ENCODE measurements at regions not wholly inside any gene's neighbourhood (a gene's known extent, or its start where the extent isn't known, plus 50 kb on each side); places are given as distances from the start of the nearest gene placed in this dataset.
"Not testable (repeated sequence)": the region's sequence is repeated elsewhere in the genome, so short reads cannot be mapped to it uniquely, and the experiment has no call there.

DNA sequence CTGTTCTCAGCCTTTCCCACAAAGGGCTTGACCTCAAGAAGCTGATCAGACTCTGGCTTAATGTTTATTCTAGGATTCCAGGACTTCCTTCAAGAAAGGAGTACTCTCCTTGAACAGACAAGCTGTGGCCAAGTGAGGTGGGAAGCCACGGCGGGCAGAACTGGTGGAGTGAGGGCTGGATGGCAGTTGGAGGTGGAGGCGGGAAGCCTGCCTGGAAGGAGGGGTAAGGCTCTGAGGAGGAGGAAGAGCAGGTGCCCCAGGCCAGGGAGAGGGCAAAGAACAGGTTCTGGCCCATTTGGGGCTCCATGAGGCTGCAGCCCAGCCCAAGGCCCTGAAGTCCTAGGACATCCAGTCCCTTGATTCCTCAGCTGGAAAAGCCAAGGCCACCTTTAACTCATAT lies 143.9 kb downstream of the CYP26B1 start:
- DNase-seq: no peak

DNA sequence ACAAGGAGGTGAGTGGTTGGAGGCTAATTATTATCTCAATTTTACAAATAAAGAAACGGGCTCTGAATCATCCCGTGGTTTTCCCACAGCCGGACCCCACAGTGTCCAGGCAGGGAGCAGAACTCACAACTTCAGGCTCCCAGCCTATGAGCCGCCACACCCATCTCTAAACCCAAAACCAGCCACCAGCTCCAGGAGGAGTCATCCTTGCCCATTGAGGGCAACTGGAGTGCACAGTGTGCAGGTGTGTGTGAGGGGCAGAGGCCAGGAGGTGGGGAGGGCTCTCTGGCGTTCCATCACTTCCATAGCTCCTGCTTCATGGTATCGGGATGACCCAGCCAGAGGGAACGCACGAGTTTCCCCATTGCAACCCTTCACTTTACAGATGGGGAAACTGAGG lies 144.5 kb downstream of the CYP26B1 start:
- no peak for DNase-seq

DNA sequence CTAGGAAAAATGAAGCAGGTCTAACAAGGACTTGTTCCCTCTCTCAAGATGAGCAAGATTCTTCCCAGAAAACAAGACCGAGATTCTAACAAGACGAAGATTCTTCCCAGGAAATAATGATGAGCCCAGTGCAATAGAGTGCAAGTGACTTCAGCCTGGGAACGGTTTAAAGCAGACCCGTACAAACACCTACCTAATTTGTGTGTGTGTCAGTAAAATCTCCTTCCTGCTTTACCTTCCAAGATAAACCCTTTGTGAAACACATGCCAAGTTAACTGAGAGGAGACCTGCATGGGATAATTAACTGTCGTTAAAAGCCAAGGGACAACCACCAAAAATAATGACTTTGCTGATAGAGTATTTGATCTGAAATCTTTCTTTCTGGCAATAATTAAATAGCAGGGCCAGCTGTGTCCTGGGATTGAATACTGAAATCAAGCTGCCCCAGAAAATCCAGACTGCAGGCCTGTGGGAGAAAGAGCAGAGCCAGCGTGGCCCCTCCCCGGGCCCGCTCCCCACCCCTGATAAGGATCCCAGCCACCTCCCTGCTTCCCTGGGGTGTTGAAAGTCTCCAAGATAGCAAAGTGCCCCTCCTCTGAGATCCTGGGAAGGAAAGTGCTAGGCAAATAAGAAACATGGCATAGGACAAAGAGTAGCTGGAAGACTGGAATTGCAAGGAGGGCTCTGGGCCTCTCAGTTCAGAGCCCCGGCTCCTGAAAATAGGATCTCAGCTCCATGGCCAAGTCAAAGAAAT lies 145.5 kb downstream of the CYP26B1 start:
- DNase-seq: no peak

DNA sequence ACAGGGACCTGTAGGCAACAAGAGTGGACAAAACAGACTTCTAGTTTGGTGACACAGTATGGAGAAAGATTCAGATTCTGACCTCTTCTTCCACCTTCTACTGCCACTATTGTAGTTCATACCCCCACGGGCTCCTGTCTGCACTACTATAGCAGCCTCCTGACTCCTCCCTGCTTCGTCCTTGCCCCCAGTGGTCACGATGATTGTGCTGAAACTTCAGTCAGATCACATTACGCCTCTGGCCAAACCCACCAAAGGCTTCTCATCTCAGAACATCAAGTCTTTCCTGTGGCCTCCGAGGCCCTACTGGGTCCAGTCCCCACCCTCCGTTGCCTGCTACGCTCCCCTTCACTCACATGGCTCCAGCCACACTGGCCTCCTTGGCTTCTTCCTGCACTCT lies 147.6 kb downstream of the CYP26B1 start:
- DNase-seq: no peak

DNA sequence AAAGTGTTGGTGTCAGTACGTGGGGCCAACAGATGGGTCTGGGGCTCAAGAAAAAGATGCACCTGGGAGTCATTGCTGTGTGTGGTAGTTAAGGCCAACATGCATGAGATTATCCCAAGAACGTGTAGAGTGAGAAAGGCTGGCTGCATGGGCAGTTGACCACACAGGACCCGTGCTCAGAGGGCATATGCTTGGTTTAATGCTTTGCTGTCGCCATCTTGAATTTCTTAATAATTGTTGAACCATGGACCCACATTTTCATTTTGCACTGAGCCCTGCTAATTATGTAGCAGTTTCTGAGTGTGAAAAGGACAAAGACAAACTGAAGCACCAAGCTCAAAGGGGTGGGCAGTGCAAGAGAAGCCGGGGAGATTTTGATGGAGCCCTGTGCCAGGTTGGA lies 148.1 kb downstream of the CYP26B1 start:
- DNase-seq: no peak

DNA sequence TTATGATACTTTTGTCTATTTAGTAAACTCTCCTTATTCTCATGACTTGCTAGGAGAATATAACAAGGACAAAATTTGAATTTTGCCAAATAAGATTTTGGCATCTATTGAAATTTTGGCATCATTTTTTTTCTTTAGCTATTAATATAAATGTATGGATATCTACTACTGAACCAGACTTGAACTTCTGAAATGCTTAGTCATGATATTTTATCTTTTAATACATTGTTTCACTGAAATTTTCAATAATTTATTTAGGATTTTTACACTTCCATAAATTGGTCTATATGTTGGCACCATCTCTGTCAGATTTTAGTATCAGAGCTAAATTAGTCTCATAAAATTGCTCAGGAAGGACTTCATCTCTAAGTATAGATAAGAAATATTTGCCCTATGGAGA lies 149.8 kb downstream of the CYP26B1 start:
- no peak for DNase-seq

DNA sequence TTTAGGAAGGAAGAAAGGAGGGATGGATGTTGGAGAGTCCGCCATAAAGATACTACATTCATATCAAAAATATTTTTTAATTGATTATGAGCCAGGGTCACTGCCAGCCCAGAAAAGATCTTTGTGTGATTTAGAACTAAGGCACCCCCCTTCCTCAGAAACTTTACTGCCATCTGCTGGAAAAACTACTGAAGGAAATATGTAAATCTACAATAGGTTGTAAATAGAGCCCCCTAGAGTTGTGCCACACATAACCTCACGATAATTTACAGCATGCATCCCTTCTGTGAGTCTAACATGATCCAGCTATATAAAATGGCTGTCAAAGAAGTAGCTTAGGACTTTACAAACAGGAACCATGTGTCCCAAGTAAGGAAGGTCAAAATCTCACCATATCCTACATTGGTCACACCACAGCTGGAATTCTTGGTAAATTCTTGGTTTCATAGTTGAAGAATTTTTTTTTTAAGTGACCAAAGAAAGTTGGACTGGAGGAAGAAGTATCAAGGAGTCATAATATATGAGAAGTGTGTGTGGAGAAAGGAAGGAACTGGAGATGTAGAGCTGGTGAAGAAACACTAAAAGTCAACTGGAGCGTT lies 152.5 kb downstream of the CYP26B1 start:
- no peak for DNase-seq

DNA sequence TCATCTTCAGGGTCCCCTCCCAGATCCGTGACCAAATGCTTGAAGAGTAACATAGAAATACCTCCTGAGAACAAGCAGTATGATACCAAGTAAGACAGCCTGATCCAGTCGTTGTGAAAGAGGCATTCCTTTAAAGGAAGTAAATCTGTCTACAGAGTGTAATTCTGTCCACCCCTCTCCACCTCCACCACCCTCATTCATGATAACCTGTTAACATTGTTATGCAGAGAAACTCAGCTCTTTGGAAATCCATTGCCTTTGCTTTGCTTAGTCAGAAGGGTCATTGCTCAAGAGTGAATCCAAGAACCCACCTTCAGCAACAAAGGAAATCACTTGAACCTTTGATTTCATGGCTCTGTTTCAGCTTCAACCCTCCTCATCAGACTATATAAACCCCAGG lies 155.6 kb downstream of the CYP26B1 start:
- DNase-seq: no peak

DNA sequence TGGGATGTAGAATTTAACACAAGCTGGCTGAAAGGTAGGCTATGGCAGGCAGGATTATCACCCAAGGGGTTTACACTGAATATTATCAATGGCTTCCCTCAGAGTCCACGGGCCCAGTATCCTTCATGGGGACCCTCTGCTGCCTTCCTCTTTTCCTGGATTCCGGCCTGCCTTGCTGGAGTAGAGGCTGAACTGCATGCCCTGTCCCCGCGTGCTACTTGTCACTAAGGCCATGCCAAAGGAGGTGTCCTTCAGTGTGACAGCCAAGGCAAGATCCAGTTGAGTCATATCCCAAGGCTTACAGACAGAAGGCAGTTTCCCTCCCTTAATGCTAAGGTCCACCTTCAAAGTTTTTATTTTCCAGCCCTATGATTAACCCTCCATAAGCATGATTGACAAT lies 156.3 kb downstream of the CYP26B1 start:
- DNase-seq: no peak

DNA sequence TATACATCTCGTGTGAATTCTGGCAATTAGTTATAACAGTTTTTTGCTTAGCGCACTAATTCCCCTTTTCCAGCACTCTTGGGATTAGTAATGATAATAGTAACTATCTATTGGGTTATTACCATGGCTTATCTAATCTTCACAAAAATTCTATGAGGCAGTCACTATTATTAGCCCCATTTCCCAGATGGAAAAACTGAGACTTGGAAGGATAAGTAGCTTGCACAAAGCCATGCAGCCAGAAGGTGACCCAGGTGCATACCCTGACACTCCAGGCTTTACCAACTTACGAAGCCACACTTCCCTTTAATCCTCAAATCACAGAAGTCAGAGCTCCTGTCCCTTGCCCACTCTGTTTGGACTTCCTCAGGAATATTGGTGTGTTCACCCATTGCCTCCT lies 156.8 kb downstream of the CYP26B1 start:
- DNase-seq: no peak

DNA sequence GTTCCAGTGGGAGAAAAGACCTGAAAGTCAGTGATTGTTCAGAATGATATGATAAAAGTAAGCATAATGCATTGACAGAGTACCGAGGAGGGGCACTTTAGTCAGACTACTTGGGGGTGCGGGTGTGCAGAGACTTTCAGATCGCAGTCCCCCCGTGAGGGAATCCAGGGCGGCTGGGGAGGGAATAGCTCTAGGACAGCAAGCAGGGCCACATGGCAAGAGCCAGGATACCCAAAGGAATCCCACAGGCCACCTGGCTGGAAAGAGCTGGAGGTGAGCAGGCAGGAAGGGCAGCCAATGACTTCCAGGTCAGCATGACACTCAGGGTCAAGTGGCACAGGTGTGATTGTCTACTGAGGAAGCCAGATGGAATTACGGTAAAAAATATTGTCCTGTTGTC lies 157.5 kb downstream of the CYP26B1 start:
- no peak for DNase-seq

DNA sequence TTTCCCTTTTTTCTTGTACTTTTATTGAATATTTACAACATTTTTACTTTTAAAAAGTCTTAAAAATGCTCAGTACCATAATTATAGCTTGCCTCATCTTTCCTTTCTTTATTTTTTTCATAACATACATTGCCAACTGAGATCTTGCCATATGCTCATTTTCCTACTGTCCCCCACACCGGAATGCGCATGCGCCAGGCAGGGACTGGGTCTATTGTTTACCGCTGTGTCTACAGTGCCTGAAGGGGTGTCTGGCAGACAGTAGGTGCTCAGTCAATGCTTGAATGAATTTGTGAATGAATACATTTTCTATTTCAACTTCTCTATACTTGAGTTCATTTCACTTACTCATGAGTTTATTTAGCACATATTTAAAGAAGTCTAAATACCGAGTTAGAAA lies 158.0 kb downstream of the CYP26B1 start:
- DNase-seq: no peak

DNA sequence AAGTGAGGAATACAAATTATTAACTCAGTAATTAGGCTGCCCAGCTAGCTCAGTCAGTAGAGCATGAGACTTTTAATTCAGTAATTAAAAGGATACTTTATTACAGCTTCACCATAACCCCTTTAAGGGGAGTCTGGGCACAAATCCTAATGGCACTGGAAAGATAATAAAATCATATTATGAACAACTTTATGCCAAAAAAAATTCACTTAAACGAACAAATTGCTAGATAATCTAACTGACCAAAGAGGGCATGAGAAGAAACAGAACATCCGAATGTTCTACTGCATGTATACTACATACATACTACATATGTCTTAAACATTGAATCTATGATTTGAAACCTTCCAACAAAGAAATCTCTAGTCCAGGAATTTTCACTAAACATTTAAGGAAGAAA lies 159.5 kb downstream of the CYP26B1 start:
- DNase-seq: no peak

DNA sequence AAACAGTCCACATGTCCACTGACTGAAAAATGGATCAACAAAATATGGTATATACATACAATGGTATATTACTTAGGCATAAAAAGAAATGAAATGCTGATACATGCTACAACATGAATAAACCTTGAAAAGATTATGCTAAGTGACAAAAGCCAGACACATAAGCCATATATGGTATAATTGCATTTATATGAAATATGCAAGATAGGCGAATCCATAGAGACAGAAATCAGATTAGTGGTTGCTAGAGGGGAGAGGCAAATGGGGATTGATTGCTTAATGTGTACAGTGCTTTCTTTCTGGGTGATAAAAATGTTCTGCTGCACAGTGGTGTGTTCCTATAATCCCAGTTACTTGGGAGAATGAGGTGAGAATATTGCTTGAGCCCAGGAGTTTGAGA lies 171.0 kb downstream of the CYP26B1 start:
- DNase-seq: no peak

DNA sequence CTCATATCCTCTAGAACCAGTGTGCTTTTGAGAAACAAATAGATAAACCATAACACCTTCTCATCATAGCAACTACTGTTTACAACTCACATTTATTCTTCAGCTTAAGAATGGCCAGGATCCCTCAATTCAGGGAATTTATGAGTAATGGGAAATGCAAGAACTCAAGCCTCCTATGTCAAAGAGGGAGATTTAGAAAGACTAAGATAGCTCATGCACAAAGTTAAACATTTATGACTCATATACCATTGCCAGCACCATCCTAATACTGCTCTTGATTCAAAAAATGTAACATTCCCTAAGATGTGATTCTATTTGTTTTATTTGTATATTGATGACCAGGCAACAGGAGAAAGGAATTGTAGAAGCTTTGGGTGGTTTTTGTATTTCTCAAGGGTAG lies 172.8 kb downstream of the CYP26B1 start:
- no peak for DNase-seq

DNA sequence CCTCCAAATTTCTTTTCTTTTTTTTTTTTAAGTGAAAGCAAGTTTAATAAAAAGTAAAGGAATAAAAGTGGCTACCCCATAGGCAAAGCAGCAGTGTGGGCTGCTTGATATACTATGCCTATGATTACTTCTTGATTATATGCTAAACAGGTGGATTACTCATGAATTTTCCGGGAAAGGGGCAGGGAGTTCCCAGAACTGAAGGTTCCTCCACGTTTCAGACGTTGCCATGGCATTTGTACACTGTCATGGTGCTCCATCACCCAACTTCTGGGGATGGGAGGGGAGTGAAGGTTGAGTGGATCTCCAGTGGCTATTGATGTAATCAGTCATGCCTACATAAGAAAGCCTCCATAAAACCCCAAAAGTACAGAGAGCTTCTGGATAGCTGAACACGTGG lies 176.2 kb downstream of the CYP26B1 start:
- DNase-seq: no peak

DNA sequence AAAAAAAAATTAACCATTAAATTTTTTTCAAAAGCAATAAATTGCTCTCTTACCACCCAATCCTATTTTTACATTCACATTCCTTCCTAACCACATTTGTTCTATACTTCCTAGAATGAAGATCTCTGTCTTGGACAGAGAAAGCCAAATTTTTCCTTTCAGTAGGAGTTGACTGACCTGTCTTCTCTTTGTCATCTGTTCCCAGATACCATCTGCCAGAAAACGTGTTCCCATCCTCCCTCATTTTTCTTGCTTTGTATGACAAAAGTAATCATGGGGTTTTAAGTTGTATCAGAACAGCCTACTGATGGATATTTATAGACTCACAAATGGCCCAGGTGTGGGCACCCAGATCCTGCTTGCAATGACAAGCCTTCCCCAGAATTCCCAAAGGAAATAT lies 182.1 kb downstream of the CYP26B1 start:
- no peak for DNase-seq

DNA sequence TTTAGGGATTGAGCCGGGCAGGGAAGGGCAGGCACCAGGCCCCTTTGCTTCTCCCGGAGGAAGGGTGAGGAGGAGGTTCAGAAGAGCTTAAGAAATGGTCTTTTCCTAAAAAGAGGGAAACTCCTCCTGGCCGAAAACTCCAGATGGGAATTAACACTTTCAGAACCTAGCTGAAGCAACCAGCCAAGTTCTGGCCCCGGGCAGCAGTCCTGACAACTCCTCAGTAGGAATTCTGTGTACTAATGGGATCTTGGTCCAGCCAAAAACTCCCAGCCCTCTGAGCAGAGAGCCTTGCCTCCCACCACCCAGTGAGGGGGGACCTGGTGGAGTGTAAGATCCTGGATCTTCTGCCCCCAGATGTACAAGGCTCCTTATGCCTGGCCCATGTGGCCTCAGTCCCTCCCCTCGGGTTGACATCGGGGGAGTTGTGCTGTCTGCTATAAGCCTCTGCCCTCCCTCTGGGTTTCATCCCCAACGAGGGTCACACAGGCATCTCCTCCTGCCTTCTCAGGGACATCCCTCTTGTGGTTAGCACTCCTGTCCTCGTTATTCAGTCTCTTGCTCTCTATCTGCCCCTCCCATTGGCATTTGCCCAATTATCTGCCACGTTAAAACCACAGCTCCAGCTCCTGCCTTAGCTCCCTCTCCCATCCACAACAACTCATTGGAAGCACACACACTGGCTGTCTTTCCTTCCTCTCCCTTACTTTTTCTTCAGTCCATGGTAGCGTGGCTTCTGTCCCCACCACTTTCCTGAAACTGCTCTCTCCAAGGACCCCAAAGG lies 184.6 kb downstream of the CYP26B1 start:
- no peak for DNase-seq

DNA sequence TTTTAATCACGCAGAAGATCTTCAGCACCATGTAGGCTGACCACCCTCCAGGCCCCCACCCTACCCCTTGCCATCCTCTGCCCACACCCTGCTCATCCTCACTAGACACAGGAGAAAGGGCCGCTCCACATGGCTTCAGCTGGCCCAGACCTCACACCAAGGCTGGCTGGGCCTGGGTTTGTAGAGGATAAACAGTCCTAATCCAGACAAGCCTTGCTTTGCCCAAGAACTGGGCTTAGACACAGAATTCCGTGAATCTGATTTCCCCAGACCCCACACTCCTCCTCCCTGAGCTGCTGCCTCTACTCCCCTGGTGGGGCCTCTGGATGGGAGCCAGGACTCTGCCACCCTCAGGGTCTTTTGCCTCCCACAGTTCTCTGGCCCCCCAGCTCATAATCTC lies 185.3 kb downstream of the CYP26B1 start:
- DNase-seq: no peak

DNA sequence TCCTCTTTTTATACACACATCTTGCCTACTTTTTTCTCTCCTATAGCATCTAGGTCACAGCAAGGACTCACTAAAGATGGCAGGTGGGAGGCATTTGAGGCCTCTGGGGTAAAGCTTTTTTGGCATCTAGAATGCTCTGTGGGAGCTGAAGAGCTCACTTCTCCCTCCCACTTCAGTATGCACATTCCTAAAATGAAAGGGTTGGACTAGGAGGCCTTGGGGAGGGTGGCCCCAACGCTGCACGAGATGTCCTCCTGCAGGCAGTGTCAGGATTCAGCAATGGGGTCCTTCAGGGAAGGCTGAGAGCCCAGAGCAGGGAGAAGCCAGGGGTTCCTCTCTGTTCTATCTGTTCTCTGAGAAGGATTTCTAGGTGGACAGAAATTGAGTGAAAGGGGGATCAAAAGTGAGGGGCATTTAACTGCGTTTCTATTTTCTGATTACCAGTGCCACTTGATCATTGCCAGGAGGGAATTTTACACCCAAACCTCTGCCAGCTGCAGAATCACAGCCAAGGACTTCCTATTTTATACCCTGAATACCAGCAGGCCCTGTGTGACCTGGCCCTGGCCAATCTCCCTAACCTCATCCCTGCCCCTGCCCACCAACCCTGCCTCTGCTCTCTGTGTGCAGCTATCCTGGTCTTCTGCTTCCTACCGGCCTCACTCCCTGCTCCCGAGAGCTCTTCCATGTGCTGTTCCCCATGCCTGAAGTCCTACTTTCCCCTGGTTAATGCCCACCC lies 186.2 kb downstream of the CYP26B1 start:
- DNase-seq: no peak

DNA sequence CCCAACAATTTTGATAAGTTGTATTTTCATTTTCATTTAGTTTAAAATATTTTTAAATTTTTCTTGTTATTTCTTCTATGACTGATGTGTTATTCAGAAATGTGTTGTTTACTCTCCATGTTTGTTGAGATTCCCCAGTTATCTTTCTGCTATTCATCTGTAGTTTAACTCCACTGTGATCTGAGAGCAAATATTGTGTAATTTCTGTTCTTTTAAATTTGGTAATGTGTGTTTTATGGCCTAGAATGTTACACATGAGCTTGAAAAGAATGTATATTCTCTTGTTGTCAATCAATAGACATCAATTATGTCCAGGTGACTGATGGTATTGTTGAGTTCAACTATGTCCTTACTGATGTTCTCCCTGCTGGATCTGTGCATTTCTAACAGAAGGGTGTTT lies 188.2 kb downstream of the CYP26B1 start:
- no peak for DNase-seq

DNA sequence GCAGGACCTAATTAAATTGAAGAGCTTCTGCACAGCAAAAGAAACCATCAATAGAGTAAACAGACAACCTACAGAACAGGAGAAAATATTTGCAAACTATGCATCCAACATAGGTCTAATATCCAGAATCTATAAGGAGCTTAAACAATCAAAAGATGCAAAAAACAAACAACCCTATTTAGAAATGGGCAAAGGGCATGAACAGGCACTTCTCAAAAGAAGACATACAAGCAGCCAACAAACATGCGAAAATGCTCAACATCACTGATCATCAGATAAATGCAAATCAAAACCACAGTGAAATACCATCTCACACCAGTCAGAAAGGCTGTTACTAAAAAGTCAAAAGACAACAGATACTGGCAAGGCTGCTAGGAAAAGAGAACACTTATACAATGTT lies 189.2 kb downstream of the CYP26B1 start:
- DNase-seq: not testable (repeated sequence)

DNA sequence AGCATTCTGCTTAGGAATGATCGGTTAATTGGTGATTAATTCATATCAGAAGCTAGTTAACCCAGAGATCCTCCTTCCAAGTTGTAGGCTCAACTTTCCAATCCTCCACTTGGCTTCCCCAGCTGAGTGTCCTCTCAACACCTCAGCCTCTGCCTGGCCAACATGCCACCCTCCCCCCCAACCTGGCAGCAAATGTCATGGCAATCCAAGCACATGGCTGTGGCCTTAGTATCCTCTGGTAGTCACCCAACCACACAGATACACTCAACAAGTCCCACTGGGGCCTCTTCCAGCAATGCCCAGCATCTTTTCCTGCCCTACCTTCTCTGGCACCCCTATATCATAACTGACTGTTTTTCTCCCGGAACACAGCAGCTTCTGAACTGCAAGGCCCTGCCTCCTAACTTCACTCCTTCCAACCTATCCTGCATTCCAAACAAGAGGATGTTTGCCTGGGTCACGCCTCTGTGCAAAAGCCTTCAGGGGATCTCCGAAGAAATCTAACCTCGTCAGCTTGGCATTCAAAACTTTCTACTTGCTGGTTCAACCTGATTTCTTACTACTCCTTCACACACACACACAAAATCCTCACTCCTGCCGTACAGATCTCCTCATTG lies 195.0 kb downstream of the CYP26B1 start:
- DNase-seq: no peak
